ENCODE measurements at regions not wholly inside any gene's neighbourhood (a gene's known extent, or its start where the extent isn't known, plus 50 kb on each side); places are given as distances from the start of the nearest gene placed in this dataset.

DNA sequence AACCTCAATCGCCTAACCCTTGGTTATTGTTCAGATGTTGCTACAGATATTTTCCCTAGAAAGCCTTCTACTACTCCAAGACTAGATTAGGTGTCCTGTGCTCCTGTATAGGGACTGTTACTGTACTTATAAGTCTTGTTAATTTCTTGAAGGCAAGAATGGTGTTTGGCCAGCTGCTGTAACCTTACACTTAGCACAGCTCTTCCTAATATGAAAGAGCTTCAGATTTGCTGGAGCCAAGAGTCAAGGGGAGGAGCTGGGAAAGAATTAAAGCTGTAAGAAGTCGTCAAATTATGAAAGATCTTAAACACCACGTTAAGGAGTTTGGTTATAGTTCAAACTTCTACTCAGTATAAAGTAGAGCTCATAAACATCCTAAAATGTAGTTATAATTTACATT is 245.9 kb upstream of the TLL1 start:
- DNase-seq (ENCODE audit: low read depth) (no peak), FAIRE-seq (no peak)
- Histone ChIP-seq H3K36me3 (ENCODE audit: control insufficient read depth, insufficient read depth, low read length) (no peaks in the 10 kb centered on the region), H3K27me3 (ENCODE audit: control insufficient read depth, insufficient read depth, low read length) (no peaks in the 10 kb centered on the region), H3K4me3 (ENCODE audit: low read depth, low read length) (no peak overlapping the region)
- TF ChIP-seq, protein P1, sequence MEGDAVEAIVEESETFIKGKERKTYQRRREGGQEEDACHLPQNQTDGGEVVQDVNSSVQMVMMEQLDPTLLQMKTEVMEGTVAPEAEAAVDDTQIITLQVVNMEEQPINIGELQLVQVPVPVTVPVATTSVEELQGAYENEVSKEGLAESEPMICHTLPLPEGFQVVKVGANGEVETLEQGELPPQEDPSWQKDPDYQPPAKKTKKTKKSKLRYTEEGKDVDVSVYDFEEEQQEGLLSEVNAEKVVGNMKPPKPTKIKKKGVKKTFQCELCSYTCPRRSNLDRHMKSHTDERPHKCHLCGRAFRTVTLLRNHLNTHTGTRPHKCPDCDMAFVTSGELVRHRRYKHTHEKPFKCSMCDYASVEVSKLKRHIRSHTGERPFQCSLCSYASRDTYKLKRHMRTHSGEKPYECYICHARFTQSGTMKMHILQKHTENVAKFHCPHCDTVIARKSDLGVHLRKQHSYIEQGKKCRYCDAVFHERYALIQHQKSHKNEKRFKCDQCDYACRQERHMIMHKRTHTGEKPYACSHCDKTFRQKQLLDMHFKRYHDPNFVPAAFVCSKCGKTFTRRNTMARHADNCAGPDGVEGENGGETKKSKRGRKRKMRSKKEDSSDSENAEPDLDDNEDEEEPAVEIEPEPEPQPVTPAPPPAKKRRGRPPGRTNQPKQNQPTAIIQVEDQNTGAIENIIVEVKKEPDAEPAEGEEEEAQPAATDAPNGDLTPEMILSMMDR (IDR thresholded peaks at IDR 0.05; ENCODE audit: insufficient read depth, low read length, severe bottlenecking) = no peak

DNA sequence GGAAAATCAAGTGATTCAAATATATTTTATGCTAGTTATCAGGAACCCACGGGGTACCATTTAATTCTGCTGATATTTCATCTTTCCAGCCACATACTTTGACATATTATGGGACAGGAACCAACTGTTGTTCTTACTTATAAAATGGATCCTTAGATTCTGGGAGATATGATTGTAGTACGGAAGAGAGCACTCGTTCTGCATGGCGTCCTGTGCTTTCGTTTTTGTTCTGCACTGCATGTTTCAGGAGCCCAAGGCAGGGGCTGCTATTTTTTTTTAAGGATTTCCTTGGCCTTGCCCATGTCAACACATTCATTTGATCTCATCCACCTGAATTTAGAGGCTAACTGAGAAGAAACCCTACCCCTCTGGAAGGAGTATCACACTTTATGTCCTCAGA is 245.5 kb upstream of the TLL1 start:
- FAIRE-seq (no peak), DNase-seq (ENCODE audit: low read depth) (no peak)
- Histone ChIP-seq H3K4me3 (ENCODE audit: low read depth, low read length) (no peak overlapping the region), H3K27me3 (ENCODE audit: control insufficient read depth, insufficient read depth, low read length) (no peaks in the 10 kb centered on the region), H3K36me3 (ENCODE audit: control insufficient read depth, insufficient read depth, low read length) (no peaks in the 10 kb centered on the region)
- TF ChIP-seq, protein P1 (IDR thresholded peaks at IDR 0.05; ENCODE audit: insufficient read depth, low read length, severe bottlenecking) = no peak

DNA sequence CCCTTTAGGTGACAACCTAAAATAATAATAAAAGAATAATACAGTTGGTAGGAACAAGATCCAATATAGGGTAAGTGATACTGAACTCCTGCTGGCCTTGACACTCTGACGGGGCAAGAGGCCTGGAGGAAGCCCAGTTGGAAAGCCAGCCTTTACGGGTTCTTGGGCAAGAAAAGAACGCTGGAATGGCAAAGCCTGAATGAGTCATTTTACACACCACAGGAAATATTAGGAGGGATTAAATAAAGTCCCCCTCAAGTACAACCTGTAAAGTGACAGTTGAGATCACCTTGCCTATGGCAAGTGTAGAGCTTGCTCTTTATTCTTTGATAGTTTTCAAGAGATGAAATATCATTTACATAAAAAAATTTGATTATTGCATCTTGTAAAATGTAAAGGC is 244.5 kb upstream of the TLL1 start:
- Histone ChIP-seq H3K4me3 (ENCODE audit: low read depth, low read length) (no peak overlapping the region), H3K36me3 (ENCODE audit: control insufficient read depth, insufficient read depth, low read length) (no peaks in the 10 kb centered on the region), H3K27me3 (ENCODE audit: control insufficient read depth, insufficient read depth, low read length) (no peaks in the 10 kb centered on the region)
- TF ChIP-seq, protein P1 (IDR thresholded peaks at IDR 0.05; ENCODE audit: insufficient read depth, low read length, severe bottlenecking) = no peak
- no peak for FAIRE-seq
- DNase-seq (ENCODE audit: low read depth) = peak; percentile 30

DNA sequence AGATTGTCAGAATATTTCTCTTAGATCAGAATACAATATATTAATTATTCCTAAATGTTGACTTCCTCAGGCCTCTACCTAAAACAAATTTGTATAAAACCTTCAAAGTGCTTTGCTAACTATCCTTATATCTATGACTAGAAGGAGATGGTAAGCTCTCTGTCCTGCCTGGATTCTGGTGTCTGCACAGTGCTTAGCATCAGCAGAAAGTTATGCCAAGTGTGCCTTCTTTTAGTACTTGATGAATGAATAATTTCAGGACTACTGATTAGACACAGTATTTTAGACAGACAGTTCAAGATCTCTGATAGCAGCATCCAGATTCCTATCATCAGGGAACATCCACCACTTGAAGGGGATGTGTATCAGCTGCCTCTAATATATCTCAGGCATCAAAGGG is 242.4 kb upstream of the TLL1 start:
- FAIRE-seq (no peak), DNase-seq (ENCODE audit: low read depth) (peak; percentile 33)
- Histone ChIP-seq H3K4me3 (ENCODE audit: low read depth, low read length) (no peak overlapping the region), H3K36me3 (ENCODE audit: control insufficient read depth, insufficient read depth, low read length) (no peaks in the 10 kb centered on the region), H3K27me3 (ENCODE audit: control insufficient read depth, insufficient read depth, low read length) (no peaks in the 10 kb centered on the region)
- TF ChIP-seq, protein P1 (IDR thresholded peaks at IDR 0.05; ENCODE audit: insufficient read depth, low read length, severe bottlenecking) = no peak

DNA sequence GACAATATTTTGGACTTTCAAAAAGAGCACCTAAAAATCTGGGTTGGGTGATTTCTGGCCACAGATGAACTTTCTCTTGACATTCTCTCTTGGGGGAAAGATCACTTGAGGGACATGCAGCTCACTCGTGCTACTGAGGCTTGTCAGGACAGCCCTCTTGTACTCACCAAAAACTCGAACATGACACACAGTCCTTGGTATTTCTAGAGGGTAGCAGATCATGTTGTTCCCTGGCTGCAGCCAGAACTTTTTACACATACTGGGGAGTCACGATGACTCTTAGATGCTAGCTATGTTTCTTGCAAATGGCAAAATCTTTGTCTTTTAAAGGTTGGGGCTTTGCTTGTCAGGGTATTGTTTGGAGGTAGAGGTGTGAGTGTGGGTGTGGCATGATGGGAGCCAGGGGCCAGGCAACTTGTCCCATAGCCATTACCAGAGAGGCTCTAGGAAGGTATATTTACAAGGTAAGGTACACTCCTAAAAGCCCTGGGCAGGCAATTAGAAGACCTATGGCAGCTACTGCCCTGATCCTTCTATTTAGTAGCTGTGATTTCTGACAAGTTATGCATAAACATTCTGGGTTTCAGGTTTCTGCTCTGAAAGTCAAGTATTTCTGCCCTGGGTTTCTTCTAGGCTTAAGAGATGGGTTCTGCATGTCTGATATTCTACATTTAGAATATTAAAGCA is 241.7 kb upstream of the TLL1 start:
- Histone ChIP-seq H3K4me3 (ENCODE audit: low read depth, low read length) (no peak overlapping the region), H3K36me3 (ENCODE audit: control insufficient read depth, insufficient read depth, low read length) (no peaks in the 10 kb centered on the region), H3K27me3 (ENCODE audit: control insufficient read depth, insufficient read depth, low read length) (no peaks in the 10 kb centered on the region)
- FAIRE-seq = no peak
- TF ChIP-seq, protein P1 (IDR thresholded peaks at IDR 0.05; ENCODE audit: insufficient read depth, low read length, severe bottlenecking) = no peak
- DNase-seq (ENCODE audit: low read depth) = peak; percentile 90

DNA sequence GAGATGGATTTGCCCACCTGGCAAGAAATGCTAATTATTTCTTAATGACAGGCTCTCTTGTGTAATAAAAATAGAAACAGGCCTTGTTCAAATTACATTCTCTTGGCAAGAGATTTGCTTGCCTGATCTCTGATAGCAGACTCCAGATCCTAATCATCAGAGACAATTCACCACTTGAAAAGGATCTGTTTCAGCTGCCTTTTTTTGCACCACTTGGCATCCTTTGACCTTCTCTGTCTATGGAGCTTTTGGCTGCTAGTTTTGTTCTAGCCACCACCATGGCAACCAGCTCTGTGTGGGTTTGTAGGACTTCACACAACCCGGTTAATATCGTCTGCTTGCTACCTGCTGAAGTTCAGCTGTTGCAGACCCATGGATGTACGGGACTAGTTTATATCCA is 241.1 kb upstream of the TLL1 start:
- TF ChIP-seq, protein P1 (IDR thresholded peaks at IDR 0.05; ENCODE audit: insufficient read depth, low read length, severe bottlenecking) = no peak
- H3K4me3 ChIP-seq (ENCODE audit: low read depth, low read length) = no peak overlapping the region
- DNase-seq (ENCODE audit: low read depth) = no peak
- no peak for FAIRE-seq
- H3K27me3 ChIP-seq (ENCODE audit: control insufficient read depth, insufficient read depth, low read length) = no peaks in the 10 kb centered on the region
- H3K36me3 ChIP-seq (ENCODE audit: control insufficient read depth, insufficient read depth, low read length) = no peaks in the 10 kb centered on the region
